NCI-H2029 treated with DMSO at 0.1 percent for 48 hours (cell line): ENCODE measurements at regions not wholly inside any gene's neighbourhood (a gene's known extent, or its start where the extent isn't known, plus 50 kb on each side); places are given as distances from the start of the nearest gene placed in this dataset.
"Not testable (repeated sequence)": the region's sequence is repeated elsewhere in the genome, so short reads cannot be mapped to it uniquely, and the experiment has no call there.

Experiments
- DNase-seq: peaks from one replicate; lab custom pipeline; 2025; lab: John Stamatoyannopoulos, UW

- no peak for DNase-seq
Measured at GRCh38 chr14:97074856-97075255, 277.7 kb downstream of the VRK1 start.

GRCh38 chr14:97077253-97077653, 280.1 kb downstream of the VRK1 start:
- DNase-seq, result no peak

GRCh38 chr14:97077687-97078086, 280.5 kb downstream of the VRK1 start:
- no peak for DNase-seq

GRCh38 chr14:97080991-97081390, 283.8 kb downstream of the VRK1 start:
- no peak for DNase-seq

GRCh38 chr14:97095269-97095668, 298.1 kb downstream of the VRK1 start:
- DNase-seq, result no peak

GRCh38 chr14:97097296-97097695, 300.1 kb downstream of the VRK1 start:
- DNase-seq, result no peak

- no peak for DNase-seq
Measured at GRCh38 chr14:97100306-97100705, 303.1 kb downstream of the VRK1 start.

GRCh38 chr14:97101561-97101960, 304.4 kb downstream of the VRK1 start:
- no peak for DNase-seq

- no peak for DNase-seq
Measured at GRCh38 chr14:97104029-97104428, 306.8 kb downstream of the VRK1 start.

- DNase-seq, result no peak
Measured at GRCh38 chr14:97106166-97106565, 309.0 kb downstream of the VRK1 start.

- no peak for DNase-seq
Measured at GRCh38 chr14:97106609-97107008, 309.4 kb downstream of the VRK1 start.

- DNase-seq, result no peak
Measured at GRCh38 chr14:97107080-97107479, 309.9 kb downstream of the VRK1 start.

GRCh38 chr14:97107760-97108159, 310.6 kb downstream of the VRK1 start:
- no peak for DNase-seq

- DNase-seq, result no peak
Measured at GRCh38 chr14:97109234-97109633, 312.1 kb downstream of the VRK1 start.

- DNase-seq, result no peak
Measured at GRCh38 chr14:97113339-97113738, 316.2 kb downstream of the VRK1 start.

GRCh38 chr14:97116546-97116945, 319.4 kb downstream of the VRK1 start:
- DNase-seq, result no peak

- DNase-seq, result no peak
Measured at GRCh38 chr14:97117693-97118092, 320.5 kb downstream of the VRK1 start.

- no peak for DNase-seq
Measured at GRCh38 chr14:97120204-97120603, 323.0 kb downstream of the VRK1 start.

- no peak for DNase-seq
Measured at GRCh38 chr14:97120611-97121031, 323.4 kb downstream of the VRK1 start.

- DNase-seq, result no peak
Measured at GRCh38 chr14:97129639-97130038, 332.5 kb downstream of the VRK1 start.

GRCh38 chr14:97135847-97136246, 338.7 kb downstream of the VRK1 start:
- not testable (repeated sequence) for DNase-seq

GRCh38 chr14:97137705-97138104, 340.5 kb downstream of the VRK1 start:
- DNase-seq, result no peak

- DNase-seq, result no peak
Measured at GRCh38 chr14:97138801-97139200, 341.6 kb downstream of the VRK1 start.

GRCh38 chr14:97143011-97143410, 345.8 kb downstream of the VRK1 start:
- DNase-seq, result no peak

- no peak for DNase-seq
Measured at GRCh38 chr14:97143456-97143855, 346.3 kb downstream of the VRK1 start.
